ENCODE measurements at regions not wholly inside any gene's neighbourhood (a gene's known extent, or its start where the extent isn't known, plus 50 kb on each side); places are given as distances from the start of the nearest gene placed in this dataset.
"Not testable (repeated sequence)": the region's sequence is repeated elsewhere in the genome, so short reads cannot be mapped to it uniquely, and the experiment has no call there.

DNA sequence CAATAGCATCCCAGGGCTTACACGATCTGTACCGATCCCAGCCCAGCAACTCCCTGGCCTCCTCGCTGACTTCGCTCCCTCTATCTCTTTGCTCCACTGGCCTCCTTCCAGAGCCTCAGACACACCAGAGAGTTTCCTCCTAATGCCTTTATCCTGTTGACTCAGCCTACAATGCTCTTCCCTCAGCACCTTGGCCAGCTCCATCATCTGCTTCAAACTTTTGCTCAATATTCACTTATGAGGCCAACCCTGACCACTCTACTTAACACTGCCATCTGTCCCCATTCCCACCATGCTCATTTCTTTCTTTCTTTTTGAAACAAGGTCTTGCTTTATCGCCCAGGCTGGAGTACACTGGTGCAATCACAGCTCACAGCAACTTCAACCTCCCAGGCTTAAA is 180.9 kb downstream of the CEP170 start:
- DNase-seq: not testable (repeated sequence)

DNA sequence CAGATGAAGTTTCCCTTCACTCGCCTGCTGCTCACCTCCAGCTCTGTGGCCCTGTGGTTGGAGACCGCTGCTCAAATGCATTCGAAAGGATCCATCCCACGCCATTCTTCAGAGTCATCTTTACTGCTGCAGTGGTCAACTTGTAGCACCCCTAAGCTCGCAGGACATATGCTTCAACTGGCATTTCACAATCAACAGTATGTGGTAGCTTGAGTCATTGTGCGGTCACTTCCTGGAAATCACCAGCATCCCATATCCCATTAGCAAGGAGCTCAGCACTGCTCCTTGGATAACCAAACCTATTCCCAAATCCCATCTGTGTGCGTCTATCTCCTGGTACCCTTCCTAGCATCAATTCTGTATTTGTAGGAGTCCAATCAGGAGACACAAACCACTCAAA is 188.0 kb downstream of the CEP170 start:
- DNase-seq: not testable (repeated sequence)

DNA sequence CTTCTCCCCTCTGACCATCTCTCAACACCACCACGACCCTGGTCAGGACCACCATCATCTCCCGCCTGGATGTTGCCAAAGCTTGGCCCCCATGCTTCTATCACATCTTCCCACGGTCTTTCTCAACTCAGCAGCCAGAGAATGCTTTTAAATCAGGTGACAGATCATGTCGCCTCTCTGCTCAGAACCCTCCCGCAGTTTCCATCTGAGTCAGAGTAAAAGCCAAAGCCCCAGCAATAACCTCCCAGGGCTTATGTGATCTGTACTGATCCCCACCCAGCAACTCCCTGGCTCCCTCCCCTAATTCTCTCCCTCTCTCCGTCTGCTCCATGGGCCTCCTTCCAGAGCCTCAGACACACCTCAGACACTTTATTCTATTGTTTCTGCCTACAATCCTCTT is 193.1 kb downstream of the CEP170 start:
- DNase-seq: not testable (repeated sequence)

DNA sequence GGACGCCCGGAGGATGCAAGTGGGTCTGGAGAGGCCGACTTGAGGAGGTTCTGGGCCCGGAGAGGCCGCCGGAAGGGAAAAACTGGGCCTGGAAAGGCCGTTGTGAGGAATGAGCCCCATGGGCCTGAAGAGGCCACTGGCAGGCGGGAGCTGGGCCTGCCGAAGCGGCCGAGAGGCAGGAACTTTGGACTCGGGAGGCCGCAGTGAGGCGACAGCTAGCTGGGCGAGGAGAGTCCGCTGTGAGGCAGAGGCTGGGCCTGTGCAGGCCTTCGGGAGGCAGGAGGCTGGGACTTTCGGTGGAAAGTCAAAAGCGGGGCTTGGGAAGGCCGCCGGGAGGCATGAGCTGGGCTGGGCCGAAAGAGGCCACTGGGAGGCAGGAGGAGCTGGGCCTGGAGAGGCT is 199.6 kb downstream of the CEP170 start:
- DNase-seq: not testable (repeated sequence)

DNA sequence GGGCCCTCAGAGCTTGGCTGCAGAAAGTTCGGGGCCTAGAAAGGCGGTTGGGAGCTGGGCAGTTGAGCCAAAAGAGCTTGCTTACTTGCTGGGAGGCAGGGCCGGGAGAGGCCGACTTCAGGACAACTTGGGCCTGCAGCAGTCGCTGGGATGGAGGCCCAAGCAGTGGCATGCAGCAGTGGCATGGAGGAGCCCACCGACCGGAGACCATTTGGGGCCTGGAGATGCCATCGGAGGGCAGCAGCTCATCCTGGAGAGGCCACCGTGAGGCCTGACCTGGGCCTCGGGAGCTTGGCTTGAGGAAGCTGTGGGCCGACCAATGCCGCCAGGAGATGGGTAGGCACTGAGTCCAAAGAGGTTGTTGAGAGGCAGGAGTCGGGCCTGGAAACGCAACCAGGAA is 200.0 kb downstream of the CEP170 start:
- DNase-seq: not testable (repeated sequence)

DNA sequence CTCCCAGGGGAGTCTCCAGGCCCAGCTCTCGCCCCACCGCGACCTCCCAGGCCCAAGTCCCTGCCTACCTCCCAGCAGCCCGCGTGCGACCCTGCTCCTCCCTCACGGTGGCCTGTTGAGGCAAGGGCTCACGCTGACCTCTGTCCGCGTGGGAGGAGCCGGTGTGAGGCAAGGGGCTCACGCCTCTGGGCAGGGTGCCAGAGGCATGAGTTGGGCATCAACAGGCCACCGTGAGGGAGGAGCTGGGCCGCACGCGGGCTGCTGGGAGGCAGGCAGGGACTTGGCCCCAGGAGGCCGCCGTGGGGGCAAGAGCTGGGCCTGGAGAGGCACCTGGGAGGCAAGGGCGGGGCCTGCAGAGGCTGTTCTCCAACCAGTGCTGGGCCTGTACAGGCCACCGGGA is 200.4 kb downstream of the CEP170 start:
- DNase-seq: not testable (repeated sequence)

DNA sequence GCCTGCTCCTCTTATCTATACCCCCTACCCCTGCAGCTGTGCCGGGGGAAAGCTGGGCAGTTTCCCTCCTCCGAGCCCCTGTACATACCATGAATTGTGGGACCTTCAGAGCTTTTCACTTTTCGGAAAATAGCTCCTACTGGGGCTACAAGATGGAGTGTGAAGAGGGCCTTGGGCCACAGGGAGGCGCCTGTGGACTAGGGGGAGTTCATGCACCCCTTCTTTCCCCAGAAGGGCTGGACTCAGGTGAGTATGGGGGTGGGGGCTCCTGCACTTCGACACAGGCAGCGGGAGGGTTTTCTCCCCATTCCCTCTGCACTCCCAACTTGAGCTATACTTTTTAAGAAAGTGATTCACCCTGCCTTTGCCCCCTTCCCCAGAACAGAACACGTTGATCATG is 202.0 kb downstream of the CEP170 start:
- not testable (repeated sequence) for DNase-seq

DNA sequence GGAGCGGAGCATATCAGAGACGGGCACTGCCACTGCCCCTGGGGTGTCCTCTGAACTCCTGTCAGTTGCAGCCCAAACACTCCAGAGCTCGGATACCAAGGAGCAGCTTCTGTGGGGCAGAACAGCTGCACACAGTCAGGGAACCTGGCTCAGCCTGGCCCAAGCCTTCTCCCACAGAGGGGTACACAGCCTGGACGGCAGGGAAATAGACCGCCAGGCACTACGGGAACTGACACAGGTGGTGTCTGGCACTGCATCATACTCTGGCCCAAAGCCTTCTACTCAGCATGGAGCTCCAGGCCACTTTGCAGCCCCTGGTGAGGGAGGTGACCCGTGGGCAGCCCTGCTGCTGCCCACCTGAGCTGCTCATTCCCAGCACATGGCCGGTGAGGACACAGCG is 204.5 kb downstream of the CEP170 start:
- not testable (repeated sequence) for DNase-seq

DNA sequence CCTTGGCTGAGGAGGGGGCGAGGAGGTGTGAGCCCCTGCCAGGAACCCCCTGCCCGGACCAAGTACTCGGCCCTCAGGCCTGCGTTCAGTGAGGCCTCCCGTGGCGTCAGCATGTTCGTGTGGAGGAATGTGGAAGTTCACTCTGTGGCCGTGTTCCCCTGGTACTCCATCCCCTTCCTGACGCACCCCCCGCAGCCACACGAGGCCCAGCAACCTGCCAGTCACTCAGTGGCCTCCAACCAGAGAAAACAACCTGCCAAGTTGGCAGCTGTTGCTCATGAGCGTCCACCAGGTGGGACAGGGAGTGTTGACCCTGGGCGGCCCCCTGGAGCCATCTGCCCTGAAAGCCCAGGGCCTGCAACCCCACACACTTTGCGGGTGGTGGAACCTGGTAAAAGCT is 205.4 kb downstream of the CEP170 start:
- DNase-seq: not testable (repeated sequence)

- DNase-seq: not testable (repeated sequence)
Measured at GRCh38 chr1:243021365-243021764, 233.7 kb downstream of the CEP170 start.

- DNase-seq: not testable (repeated sequence)
Measured at GRCh38 chr1:243019030-243019635, 235.9 kb downstream of the CEP170 start.

DNA sequence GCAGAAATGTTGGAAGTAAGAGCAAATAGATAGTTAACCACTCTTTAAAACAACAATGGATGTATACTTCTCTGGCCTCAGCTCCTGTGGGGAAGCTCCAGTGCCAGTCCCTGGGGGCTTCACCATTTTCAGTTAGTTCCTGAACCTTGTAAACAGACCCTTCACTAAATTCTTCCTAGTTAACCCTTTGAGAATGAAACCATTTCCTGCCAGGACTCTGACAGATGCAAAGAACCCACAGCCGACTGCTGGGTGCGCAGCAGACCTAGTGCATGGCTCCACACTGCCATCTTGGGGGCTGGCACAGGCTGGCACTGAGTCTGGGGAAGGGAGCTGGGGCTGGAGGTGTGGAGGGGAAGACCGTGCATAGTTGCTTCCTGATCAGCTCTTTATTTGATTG is 244.4 kb downstream of the CEP170 start:
- not testable (repeated sequence) for DNase-seq

DNA sequence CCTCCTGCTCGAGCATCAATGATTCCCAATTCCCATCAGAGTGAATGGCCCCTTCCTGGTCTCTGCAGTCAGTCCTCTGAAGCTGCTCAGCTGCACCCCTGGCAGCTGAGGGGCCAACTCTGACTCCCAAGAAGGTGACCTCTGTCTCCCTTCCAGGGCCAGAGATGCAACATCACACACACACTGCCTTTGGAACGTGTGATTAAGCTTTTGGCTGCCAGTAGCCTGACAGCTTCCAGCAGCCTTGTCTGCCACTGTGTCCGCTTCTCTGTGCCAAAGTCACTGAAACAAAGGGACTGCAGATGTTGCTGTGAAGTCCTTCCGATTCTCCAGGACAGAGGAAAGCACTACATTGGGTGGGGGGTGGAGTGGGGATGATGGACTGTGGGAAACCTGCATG is 254.1 kb downstream of the CEP170 start:
- DNase-seq: not testable (repeated sequence)

DNA sequence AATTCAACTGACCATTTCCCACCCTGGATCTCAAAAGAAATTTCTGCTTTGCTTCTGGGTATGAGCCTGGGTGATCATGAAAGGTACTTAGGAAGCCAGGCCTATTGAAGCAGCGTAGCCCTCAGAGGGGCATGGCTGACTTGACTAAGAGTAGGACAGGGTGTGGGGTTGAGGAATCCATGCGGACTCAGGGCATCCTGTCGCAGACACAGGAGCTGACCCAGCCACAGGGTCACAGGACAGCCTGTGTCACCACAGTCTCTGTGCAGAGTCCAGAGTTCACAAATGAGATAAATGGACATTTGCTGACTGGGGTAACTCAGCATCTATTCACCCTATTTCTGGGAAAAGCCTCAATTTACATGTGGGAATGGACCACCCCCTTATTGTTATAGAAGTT is 262.3 kb downstream of the CEP170 start:
- DNase-seq: not testable (repeated sequence)

GRCh38 chr1:242985096-242985495 is 270.0 kb downstream of the CEP170 start:
- not testable (repeated sequence) for DNase-seq

- not testable (repeated sequence) for DNase-seq
Measured at GRCh38 chr1:242973341-242973740, 281.7 kb downstream of the CEP170 start.

- no peak for DNase-seq
Measured at GRCh38 chr1:242966892-242967291, 288.2 kb downstream of the CEP170 start.

- not testable (repeated sequence) for DNase-seq
Measured at GRCh38 chr1:242959397-242959796, 295.7 kb downstream of the CEP170 start.

- not testable (repeated sequence) for DNase-seq
Measured at GRCh38 chr1:242954945-242955344, 300.1 kb downstream of the CEP170 start.

DNA sequence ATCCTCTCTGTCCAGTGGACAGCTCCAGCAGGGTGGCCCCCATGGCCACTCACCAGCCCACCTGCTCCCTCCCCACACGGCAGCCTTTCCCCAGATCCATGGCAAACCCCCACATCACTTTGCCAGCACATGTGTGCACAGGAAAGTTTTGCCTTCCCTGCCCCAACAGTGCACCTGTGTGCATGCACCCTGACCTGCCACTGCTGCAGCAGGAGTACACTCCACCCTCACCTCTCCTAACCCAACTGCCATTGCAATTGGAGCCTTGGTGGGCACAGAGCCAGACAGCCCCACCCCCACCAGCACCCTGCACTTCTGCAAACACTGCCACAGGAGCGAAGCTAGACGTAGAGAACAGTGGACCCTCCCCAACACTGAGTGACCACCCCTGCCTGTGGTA is 308.9 kb downstream of the CEP170 start:
- DNase-seq: no peak

- not testable (repeated sequence) for DNase-seq
Measured at GRCh38 chr1:242936725-242937124, 318.4 kb downstream of the CEP170 start.

DNA sequence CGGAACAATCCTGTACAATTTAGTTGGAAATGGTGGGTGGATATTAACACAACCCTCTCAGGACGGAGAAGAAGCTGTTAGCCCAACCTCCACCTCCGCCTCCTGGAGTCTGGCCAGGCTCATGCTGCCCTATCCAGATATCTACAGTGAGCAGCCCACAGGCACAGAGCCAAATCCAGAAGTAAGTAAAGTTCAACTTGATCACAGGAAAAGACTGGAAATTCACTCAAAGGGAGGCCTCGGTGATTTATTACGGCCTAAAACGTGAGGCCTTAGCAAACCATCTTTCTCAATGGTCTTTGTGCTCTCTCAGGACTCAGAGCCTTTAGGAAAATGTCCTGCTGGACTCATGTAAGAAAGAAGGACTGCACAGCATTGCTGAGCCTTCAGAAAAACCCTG is 330.4 kb downstream of the CEP170 start:
- DNase-seq: not testable (repeated sequence)

DNA sequence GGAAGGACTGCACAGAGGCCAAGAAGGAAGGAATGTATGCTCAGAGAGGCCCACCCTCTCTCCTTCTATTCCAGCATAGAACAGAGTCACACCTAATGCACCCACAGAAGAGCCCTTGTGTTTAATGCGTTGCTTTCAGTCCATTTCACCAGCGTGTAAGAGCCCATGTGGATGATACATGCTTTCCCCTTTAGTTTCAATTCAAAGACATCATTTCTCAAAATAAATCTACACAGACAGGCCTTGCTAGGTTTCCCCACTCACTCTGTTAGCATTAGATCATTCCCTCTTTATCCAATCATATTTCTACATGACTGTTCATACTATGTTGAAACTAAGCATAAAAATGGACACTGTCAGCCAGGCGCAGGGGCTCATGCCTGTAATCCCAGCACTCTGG is 331.5 kb downstream of the CEP170 start:
- DNase-seq: not testable (repeated sequence)

DNA sequence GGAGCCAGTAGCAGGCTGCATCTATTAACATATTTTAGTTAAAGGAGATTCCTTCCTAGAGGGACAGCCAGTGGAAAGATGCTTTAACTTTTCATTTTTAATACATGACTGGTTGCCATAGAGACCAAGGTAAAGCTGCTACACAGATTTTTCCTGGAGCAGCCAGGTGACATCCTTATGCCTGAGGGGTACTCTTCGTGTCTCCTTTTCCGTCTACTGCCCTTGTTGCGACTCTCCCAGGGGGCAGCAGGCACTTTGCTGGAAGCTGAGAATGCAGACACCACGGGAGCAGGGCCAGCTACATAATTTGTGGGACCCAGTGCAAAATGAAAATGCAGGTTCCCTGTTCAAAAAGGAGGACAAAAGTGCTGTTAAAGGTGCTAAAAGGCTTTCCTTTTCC is 340.4 kb downstream of the CEP170 start:
- not testable (repeated sequence) for DNase-seq

GRCh38 chr1:242912855-242913254 is 342.2 kb downstream of the CEP170 start:
- DNase-seq: not testable (repeated sequence)
